GM19328 (cell line): ENCODE measurements at regions not wholly inside any gene's neighbourhood (a gene's known extent, or its start where the extent isn't known, plus 50 kb on each side); places are given as distances from the start of the nearest gene placed in this dataset.

Experiments
- ATAC-seq: cut with Tn5 transposase; IDR thresholded peaks from one replicate; pipeline ENCODE4 v1.9.1; 2021; ENCODE audit warnings: mild to moderate bottlenecking, moderate library complexity; ENCODE audit not compliant: unreplicated experiment

DNA sequence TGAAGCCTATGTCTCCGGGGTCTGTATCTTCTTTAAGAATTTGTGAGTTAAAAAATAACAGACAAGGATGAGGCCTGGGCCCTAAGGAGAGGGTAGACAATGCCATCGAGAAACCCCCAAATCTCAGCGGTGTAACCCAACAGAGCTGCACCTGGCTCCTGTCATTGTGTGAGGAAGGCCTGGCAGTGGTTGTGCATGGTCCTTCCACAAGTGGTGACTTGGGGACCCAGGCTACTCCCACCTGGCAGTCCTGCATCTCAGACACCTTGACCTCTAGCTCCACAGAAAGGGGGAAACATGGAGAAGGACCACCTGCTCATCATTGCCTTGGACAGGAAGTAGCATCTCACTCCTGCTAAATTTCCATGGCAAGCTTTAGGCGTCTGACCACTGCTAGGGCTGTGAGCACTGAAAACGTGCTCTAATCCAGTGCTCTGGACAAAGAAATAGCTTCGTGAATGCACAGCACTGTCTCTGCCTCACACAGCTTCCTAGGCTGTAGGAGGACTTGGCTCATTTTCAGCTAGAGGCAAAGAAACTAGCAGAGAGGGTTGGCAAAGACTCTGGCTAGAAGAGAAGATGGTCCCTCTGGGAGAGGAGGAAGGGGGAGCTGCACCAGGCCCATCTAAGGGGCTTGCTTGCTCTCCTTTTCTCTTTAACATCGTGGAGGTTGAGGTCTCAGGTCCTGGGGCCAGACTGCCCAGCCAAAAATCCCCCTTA is 273.9 kb upstream of the ZMIZ1 start:
- no peak for ATAC-seq

DNA sequence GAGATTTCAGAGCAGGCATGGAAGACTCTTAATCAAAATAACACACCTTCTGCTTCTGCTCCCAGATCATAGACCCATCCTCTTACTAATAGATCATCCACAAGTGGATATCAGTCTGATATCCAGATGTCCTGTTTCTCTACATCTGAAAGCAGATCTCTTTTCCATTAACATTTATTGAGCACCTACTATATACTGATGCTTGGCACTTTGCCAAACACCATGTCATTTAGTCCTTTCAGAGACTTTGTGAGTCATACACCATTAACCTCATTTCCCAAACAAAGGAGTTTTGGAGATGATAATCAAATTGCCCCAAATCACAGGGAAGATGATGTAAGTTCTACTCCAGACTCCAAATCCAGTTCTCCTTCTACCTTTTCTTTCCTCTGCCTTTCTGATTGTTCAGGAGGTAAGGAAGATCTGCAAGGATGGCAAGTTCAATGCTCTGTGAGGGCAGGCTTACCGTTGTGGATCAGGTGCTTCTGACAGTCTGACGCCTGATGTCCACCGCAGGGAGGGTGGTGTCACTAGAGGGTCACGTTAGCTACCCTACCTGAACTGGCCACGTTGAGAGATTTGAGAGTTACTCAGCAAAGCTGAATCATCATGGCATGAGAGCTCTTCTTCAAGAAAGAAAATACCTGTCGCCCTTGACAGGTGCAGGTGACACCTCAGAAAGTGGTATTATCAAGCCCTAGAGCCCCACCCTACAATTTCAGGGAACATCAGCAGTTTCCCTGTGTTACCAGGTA is 269.6 kb upstream of the ZMIZ1 start:
- ATAC-seq = no peak

DNA sequence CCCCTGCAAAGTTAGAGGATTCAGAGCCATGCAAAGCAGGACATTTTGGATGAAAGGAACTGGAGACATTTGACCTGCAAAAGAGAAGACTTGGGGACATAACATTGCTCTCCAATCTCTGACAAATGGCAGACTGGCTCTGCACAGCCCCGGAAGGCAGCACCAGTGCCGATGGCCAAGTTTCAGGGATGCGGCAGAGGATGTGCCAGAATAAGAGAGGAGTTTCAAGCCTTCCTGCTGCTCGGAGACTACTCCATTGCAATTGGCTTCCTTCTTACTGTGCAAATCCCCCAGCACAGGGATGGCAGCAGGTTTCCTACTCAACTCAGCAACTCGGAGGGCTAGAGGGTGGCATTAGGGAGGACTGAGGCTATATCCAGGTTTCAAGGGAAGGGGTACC is 268.8 kb upstream of the ZMIZ1 start:
- no peak for ATAC-seq

DNA sequence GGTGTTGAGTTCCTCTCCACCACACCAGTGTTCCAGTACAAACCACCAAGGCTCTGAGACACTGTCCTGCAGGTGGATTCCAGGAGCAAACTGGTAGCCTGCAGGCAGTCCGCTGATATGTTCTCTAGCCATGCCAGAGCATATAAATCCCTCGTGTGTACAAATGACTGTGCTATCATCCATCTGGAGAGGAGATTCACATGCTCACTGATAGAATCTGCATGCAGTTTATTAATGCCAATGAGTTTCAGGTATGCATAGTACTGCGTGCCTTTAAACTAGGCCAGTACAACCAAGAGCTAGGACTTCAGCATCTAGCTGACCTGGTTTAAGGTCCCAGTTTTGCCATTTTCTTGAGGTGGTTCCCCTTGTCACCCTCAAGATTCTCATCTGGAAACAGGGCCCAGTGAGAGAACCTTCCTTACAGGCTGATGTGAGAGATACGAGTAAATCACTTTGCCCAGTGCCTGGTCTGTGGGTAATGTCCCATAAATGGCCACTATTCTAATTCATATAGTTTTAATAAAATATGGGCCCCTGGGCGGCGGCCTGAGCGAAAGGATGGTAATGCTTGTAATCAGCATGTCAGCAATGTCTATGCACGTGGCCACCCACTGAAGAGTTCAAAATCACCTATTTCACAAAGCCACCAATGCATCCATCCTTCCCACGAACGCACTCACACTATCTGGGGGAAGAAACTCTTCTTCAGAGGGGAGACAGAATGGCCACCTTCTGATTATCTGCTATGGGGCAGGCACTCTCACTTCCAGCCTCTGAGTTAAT is 268.0 kb upstream of the ZMIZ1 start:
- ATAC-seq = no peak

DNA sequence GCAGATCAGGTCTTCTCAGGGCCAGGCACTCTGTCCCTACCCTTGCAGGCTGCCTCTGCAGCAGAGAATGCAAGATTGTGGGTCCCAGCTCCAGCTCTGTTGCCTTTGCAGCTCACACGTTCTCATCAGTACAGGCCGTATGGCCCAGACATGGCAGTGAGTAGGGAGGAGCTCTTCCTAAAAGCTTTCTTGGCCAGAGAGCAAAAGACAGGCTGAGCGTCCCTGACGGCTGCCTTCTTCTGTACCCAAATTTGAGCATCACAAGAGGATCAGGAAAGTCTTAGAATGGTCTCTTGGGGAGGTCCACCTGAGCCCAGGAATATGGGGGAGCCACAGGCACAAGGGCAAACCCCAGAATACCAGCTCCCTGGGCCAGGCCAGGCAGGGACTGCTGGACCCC is 266.3 kb upstream of the ZMIZ1 start:
- no peak for ATAC-seq

DNA sequence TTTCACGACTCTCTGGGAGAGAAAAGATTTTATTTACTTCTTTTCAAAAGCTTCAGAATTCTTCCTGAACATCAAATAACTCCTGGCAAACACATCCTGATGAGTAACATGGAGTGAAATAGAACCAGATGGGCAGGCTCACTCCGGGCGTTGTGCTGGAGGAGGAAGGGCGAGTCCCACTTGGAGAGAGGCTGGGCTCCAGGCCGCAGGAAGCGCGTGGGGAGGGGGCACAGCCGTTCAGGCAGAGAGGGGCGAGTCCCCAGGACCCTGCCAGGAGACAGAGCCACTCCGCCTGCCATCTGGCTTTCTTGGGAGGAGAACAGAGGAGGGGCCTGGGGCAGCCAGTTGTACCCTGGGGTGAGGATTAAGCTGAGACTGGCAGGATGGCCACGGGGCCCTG is 265.9 kb upstream of the ZMIZ1 start:
- ATAC-seq = no peak

DNA sequence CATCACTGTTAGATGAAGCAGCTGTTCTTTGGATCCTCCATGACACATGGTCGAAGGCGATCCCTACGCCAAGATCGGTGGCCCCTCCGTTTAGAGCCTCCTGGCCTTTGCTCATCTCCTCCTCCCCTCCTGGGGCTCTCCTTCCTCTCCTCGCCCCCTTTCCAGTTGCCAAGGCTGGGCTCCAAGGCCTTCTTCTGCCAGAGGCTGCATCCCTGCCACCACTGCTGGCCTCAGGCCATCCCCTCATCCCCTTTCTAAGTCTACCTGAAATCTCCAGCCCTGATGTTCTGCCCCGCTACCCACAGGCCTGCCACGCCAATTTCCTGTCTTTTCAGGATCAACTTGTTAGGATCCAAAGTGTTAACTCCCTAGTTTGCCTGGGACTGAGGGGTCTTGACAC is 265.1 kb upstream of the ZMIZ1 start:
- ATAC-seq = no peak

DNA sequence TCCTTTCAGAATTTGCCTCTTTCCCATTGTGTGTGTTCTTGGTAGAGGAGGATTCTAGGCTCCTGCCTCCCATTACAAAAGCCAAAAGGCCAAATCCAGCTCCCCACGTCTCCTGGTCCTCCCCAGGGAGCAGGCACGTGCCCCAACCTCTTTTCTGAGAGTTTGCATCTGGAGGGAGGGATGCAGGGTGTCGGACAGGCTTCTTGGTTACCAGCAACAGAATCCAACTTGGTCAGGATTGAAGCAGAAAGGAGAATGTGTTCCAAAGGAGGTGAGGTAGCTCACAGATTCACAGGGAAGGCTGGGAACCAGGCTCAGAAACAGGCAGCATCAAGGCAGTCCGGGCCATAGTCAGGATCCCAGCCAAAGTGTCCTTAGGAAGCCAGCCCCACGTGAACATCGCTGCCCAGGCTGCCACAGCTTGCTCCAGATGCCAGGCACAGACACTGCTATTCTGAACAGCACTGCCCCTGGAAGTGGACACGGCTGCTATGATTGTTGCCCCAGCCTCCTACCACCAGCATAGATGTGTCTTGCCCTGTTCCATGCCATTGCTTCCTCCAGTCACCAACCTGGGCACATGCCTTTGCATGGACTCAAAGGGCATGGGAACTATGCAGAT is 264.2 kb upstream of the ZMIZ1 start:
- ATAC-seq = no peak

DNA sequence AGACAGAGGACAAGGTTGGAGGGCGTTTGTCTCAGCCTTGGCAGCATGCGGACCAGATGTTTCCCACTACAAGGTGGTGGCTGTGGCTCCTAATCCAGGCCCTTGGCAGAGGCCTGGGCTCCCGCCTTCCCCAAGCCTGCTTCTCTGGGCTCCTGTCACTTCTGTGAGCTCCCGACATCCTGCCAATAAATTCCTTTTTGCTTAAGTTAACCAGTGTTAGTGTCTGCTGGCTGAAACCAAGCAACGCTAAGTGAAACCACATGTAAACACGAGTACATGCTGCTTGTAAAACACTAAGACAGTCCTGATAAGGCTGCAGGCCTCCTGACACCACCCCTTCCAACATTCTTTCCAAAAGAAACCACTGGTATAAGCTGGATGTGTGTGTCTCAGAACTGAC is 263.6 kb upstream of the ZMIZ1 start:
- no peak for ATAC-seq

DNA sequence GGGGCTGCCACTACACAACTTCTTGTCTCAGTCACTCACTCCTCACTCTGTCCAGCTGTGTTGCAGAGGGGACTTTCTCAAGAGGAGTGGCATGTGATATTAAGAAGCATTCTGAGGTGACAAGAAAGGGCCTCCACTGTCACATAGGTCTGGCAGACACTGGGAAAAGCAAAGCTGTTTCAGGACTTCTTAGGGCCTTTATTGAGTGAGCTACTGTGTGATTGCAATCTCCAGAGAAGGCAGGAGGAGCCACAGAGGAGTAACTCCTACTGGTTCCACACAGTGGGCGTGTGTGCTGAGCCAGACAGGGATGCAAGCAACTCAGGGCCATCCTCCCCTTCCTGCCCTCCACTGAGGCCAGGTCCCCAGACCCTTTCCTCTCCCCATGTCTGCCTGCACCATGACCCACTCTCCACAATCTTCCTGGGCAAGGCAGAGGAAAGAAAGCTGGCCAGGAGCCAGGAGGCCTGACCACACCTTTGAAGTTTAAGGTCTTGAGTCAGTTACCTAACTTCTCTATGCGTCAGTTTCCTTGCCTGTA is 262.0 kb upstream of the ZMIZ1 start:
- ATAC-seq = no peak

DNA sequence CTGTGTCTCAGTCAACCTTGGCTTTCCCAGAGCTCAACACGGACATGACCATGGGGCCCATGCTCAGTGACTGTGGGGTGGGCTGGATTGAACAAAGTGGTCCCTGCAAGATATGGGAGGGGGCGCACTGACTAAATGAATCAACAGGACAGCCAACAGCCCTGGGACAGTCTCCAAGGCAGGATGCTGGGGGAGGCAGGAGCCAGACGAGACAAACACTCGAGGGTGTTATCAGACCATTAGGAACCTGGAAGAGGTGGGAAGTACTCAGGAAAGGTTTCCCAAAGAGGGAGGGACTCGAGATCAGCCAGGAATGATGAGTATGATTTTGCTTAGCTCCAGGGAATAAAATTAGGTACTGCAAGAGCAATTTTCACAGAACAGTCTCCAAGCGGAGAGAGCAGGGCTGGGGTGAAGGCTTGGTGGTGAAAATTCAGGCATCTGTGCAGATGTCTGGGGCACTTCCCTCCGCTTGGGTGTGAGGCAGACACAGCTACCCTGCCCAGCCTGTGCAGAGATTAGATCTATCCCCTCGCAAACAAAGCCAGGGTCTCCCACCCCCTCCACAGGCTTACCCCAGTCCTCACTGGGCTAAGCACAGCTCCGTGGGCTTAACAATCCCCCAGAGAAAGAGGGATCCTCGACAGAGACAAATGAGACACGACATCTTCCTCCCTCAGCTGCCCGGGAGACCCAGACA is 261.1 kb upstream of the ZMIZ1 start:
- ATAC-seq = no peak

DNA sequence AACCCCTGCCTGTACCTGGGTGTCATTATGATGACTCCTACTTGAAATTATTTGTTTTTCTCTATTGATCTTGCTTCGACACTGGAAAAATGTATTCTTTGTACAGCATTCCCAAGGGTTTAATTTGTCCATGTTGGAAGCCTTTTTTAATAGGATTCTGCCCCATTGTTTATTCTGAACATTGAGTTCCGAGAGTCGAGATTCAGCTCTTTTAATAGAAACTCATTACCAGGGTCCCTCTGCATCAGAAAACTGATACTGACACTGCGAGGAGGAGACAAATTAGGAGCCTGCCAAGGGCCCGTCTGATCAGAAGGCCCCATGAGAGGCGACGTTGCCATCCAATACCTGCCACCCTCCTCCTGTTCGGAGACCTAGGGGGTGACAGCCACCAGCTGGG is 260.5 kb upstream of the ZMIZ1 start:
- no peak for ATAC-seq

DNA sequence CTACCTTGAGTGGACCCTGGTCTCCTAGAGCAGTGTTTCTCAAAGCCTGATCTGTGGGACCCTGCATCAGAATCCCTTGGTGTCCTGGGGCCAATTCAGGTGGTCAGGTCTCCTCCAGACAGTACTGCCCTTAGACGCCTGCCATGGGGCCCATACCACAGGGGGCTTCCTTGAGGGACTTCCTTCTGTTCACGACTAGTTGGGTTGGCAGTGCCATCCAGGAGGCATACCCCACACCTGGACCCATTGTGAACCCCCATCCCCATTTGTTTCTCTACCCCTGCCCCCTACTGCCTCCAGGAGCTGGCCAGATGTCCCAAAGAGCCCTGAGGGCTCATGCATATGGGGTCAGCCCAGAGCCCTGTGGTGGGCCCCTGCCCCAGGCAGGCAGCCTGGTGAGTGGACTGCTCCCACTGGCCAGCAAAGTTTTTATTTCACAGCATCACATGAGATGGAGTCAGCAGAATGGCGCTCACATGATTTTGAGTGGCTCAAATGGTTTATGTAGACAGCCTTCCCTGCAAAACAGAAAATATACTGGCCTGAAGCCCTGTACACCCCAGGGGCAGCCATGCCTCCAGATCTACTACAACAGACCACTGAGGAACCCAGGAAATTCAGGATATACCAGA is 259.9 kb upstream of the ZMIZ1 start:
- no peak for ATAC-seq

DNA sequence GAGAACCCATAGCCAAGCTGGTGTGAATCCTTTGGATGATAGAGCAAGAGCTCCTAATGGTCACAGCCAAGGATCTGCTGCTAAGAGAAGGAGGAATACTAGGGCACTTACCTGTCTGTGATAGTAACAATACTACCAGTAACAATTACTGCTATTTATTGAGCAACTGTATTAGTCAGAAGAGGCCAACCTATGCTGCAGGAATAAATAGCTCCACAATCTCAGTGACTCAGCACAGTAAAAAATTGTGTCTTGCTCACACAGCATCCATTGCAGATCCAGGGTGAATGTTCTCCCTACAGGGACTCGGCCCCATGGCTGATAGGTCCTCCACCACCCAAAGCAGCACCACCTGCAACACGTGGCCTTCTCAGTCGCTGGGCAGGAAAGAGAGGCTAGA is 257.6 kb upstream of the ZMIZ1 start:
- no peak for ATAC-seq

DNA sequence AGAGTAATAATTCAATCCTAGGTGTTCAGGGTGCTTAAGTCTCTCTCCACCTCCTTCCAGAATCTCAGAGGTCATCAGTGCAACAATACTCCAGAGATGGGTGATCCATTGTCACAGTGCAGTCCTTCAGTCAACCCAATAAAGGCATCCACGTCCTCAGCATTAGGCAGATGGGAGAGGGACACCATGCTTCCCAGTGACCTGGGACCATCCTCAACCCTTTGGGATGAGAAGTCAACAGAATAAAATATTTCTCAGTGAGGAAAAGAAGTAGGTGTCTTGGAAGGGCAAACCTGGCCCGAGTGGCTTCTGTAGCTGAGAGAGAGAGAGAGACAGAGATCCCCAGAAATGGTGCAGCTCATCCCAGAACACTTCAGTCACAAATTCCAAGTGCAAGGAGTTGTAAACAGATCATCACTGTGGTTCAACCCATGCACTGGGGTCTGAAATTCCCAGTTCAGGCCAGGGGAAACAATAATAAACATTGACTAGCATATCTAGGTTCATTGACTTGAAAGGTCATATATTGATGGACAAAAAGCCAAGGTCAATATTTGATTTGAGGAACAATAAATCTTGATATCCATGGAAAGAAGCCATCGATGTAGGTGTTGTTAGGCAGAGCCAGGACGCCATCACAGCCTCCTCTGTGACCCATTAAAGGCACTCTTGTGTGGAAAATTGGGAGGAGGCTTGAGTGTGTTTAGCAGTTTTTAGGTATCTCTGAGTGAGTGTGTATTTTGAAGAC is 256.0 kb upstream of the ZMIZ1 start:
- no peak for ATAC-seq

DNA sequence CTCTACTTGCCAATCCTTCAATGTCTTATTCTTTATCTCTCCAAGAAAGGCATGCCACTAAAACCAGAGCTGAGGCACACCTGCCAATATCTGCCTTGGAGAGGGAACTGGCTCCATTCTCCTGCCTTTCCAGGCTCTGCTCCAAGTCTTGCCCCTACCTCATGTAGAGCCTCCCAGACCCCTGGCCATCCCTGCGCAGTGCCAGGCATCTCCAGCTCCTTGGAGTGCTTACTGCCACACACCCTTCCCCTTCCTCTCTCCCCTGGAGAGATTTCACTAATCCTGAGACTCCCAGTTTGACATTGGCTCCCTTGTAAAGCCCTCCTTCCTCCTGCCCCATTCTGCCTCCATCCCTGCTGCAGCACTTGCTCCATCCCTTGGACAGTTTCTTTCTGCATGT is 255.2 kb upstream of the ZMIZ1 start:
- no peak for ATAC-seq

DNA sequence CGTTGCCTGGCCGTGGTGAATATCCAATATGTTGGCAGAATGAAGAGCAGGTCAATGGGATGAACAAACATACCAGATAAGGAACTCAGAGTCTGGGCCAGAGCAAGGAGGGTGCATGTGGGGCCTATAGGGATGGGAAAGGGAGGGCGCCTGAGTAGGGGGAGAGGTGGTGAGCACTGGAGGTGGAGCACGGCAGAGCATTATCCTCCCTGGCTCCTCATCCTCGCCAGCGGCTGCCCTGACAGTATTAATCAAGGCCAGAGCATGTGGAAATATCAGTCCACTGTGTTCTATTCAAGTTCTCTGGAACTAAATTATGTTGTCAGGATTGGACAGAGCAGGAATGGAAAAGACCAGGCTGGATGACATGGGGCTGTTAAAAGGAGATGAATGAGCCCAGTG is 254.8 kb upstream of the ZMIZ1 start:
- no peak for ATAC-seq

DNA sequence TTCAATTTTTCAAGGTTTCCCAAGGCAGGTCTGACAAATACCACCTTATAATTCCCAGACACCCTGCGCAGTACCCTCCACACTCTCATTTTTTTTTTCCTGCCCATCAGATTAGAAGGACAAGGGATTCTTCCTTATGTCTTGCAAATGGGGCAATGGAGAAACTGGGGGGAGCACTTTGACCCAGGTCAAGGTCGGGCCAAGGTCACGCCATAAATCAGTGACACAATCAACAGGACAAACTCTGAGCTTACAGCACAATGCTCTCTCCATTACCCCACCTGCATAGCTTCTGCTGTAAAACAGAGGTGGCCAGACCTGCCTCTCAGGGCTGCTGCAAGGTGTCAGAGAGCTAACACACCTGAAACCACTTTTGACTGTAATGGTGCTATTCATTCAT is 254.4 kb upstream of the ZMIZ1 start:
- ATAC-seq = no peak

DNA sequence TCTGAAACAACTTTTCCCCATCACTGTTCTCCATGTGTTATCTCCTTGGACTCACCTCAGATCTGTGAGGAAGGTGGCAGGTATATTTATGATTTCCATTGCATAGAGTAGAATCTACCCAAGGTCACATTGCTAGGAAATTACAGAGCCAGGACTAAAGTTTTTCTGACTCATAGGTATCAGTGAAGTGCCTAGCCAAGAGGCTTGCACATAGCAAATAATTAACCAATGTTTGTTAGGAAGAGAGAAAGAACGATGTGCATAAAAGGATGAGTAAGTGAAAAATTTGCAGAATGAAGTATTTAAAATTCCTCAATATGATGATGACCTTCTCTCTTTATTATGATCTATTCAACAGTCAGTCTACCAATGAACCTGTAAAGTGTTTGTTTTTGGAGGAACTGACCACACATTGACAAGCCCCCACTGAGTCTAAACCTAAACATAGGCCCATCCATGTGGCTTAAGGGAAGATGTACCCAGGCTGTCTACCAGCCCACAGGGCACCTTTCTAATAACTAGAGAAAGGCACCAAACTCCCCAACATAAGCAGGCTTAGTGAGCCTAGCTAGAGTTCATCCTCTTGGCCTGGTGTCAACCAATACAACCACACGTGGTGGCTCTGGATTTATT is 252.9 kb upstream of the ZMIZ1 start:
- no peak for ATAC-seq
